WTC11 (cell line): ENCODE measurements at regions not wholly inside any gene's neighbourhood (a gene's known extent, or its start where the extent isn't known, plus 50 kb on each side); places are given as distances from the start of the nearest gene placed in this dataset.

Experiments used
- ATAC-seq: fragments of 200-7000 bp; cut with Tn5 transposase; 2 replicates; pipeline ENCODE4 v1.10.0; 2021; ENCODE audit warnings: mild to moderate bottlenecking, moderate library complexity
- CTCF ChIA-PET: fragments of 300-600 bp; sonication (Branson Sonifier 250); formaldehyde crosslinking; loops from one replicate; lab custom pipeline; 2021; ENCODE audit warnings: antibody characterized with exemption; lab: Charles Lee
- POLR2A ChIA-PET: fragments of 350-600 bp; sonication (Branson Sonifier 250); formaldehyde crosslinking; loops from one replicate; lab custom pipeline; 2021; ENCODE audit warnings: antibody characterized with exemption; lab: Charles Lee
- DNase-seq: peaks from one replicate; pipeline ENCODE4 v3.0.0; 2021; ENCODE audit warnings: low spot score
- H3K27ac Mint-ChIP-seq: 2 replicates; pipeline ENCODE4 v1.8.0; 2021; ENCODE audit warnings: mixed read lengths
- H3K27me3 Mint-ChIP-seq: 2 replicates; pipeline ENCODE4 v1.8.0; 2021; ENCODE audit warnings: low read depth, mild to moderate bottlenecking, moderate library complexity, mixed read lengths
- H3K36me3 Mint-ChIP-seq: 2 replicates; pipeline ENCODE4 v1.8.0; 2021; ENCODE audit warnings: mixed read lengths
- H3K4me1 Mint-ChIP-seq: 2 replicates; pipeline ENCODE4 v1.8.0; 2022; ENCODE audit warnings: mixed read lengths
- H3K4me3 Mint-ChIP-seq: 2 replicates; pipeline ENCODE4 v1.8.0; 2021; ENCODE audit warnings: mild to moderate bottlenecking, moderate library complexity, mixed read lengths
- H3K9me3 Mint-ChIP-seq: 2 replicates; pipeline ENCODE4 v1.8.0; 2021; ENCODE audit warnings: mixed read lengths
- ARID4B ChIP-seq: sonication (generic); formaldehyde crosslinking; IDR thresholded peaks from 2 replicates; pipeline ENCODE4 v1.8.0; 2023; ENCODE audit warnings: missing genetic modification reagents, mild to moderate bottlenecking, borderline replicate concordance
- CBFB ChIP-seq: sonication (generic); formaldehyde crosslinking; IDR thresholded peaks from 2 replicates; pipeline ENCODE4 v1.8.1; 2022; ENCODE audit warnings: mild to moderate bottlenecking, low read depth, missing genetic modification reagents
- ERG ChIP-seq: fragments of 250-450 bp; sonication (Bioruptor Pico); IDR thresholded peaks from 2 replicates; pipeline ENCODE4 v1.8.0; 2021; ENCODE audit warnings: mild to moderate bottlenecking
- FOXK1 ChIP-seq: sonication (generic); formaldehyde crosslinking; IDR thresholded peaks from 2 replicates; pipeline ENCODE4 v1.8.0; 2022; ENCODE audit warnings: mild to moderate bottlenecking, moderate library complexity, missing genetic modification reagents
- JAZF1 ChIP-seq: fragments of 250-450 bp; sonication (Bioruptor Pico); IDR thresholded peaks from 2 replicates; pipeline ENCODE4 v1.9.0; 2021; ENCODE audit warnings: moderate library complexity, mild to moderate bottlenecking, inconsistent platforms
- KAT7 ChIP-seq: sonication (generic); formaldehyde crosslinking; IDR thresholded peaks from 2 replicates; pipeline ENCODE4 v1.8.1; 2023; ENCODE audit warnings: missing genetic modification reagents, mild to moderate bottlenecking, borderline replicate concordance
- MYBL2 ChIP-seq: sonication (generic); formaldehyde crosslinking; IDR thresholded peaks from 2 replicates; pipeline ENCODE4 v1.8.1; 2023; ENCODE audit warnings: mild to moderate bottlenecking, moderate library complexity, missing genetic modification reagents
- NR3C1 ChIP-seq: sonication (generic); formaldehyde crosslinking; conservative IDR thresholded peaks from 2 replicates; pipeline ENCODE4 v1.8.1; 2023; ENCODE audit warnings: low read depth, mild to moderate bottlenecking, missing genetic modification reagents
- SMAD3 ChIP-seq: sonication (generic); formaldehyde crosslinking; IDR thresholded peaks from 2 replicates; pipeline ENCODE4 v1.8.0; 2022; ENCODE audit warnings: missing genetic modification reagents, mild to moderate bottlenecking, borderline replicate concordance
- TCF7 ChIP-seq: sonication (generic); formaldehyde crosslinking; IDR thresholded peaks from 2 replicates; pipeline ENCODE4 v1.8.0; 2022; ENCODE audit warnings: mild to moderate bottlenecking, low read depth, missing genetic modification reagents, moderate library complexity
- ZNF138 ChIP-seq: sonication (generic); formaldehyde crosslinking; conservative IDR thresholded peaks from 2 replicates; pipeline ENCODE4 v1.8.1; 2022; ENCODE audit warnings: mild to moderate bottlenecking, moderate library complexity, missing genetic modification reagents
- ZNF317 ChIP-seq: sonication (generic); formaldehyde crosslinking; IDR thresholded peaks from 2 replicates; pipeline ENCODE4 v1.8.1; 2023; ENCODE audit warnings: low read depth, mild to moderate bottlenecking, moderate library complexity, missing genetic modification reagents, borderline replicate concordance
- TF ChIP-seq, protein P1 (sequence below): fragments of 200-600 bp; IDR thresholded peaks from 2 replicates; pipeline ENCODE4 v1.8.0; 2022; ENCODE audit warnings: antibody characterized with exemption
- TF ChIP-seq, protein P2 (sequence below): sonication (generic); formaldehyde crosslinking; IDR thresholded peaks from 2 replicates; pipeline ENCODE4 v1.8.1; 2023; ENCODE audit warnings: mild to moderate bottlenecking, missing genetic modification reagents
- TF ChIP-seq, protein P3 (sequence below): fragments of 250-450 bp; sonication (Bioruptor Pico); conservative IDR thresholded peaks from 2 replicates; pipeline ENCODE4 v1.9.0; 2021; ENCODE audit warnings: mild to moderate bottlenecking
- TF ChIP-seq, protein P4 (sequence below): sonication (generic); formaldehyde crosslinking; IDR thresholded peaks from 2 replicates; pipeline ENCODE4 v1.8.0; 2023; ENCODE audit warnings: missing genetic modification reagents
- TF ChIP-seq, protein P5 (sequence below): sonication (generic); formaldehyde crosslinking; IDR thresholded peaks from 2 replicates; pipeline ENCODE4 v1.8.0; 2022; ENCODE audit warnings: mild to moderate bottlenecking, missing genetic modification reagents

DNA sequence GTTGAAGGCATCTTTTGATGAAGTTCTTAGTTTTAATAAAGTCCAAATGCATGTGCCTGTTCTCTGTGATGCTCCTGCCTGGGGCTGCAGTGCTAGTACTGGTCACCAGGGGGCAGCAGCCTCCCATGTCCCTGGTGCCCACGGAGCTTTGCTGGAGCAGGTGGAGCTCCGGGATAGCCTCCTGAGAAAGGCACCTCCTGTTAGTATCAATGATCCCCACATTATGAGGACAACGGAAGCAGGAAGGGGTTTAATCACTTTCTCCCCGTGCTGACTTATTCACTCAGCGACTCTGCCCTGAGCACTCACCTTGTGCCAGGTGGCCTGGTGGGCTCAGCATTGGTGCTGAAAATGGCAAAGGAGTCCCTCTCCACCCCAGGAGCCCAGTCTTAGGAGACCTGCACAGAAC lies 123.0 kb upstream of the PZP start:
- Mint-ChIP-seq H3K4me3 (no peak overlapping the region), H3K9me3 (peaks cover 3% of the 10 kb centered on the region), H3K27ac (peak overlapping the region; percentile 81), H3K4me1 (peaks cover 3% of the 10 kb centered on the region), H3K27me3 (no peaks in the 10 kb centered on the region; the same call in 1 of the 2 replicates), H3K36me3 (peaks cover 14% of the 10 kb centered on the region)
- DNase-seq (peak; percentile 83), ATAC-seq (peak; percentile 92)
- ChIA-PET POLR2A (no interaction called here), CTCF (interaction anchor here (0.5 to 3.6 kb wide), 31 partner anchors 9 to 441 kb away, joined by 3 to 35 read pairs (median 5); partner anchors contain the start of gene M6PR)
- TF ChIP-seq, protein P1, sequence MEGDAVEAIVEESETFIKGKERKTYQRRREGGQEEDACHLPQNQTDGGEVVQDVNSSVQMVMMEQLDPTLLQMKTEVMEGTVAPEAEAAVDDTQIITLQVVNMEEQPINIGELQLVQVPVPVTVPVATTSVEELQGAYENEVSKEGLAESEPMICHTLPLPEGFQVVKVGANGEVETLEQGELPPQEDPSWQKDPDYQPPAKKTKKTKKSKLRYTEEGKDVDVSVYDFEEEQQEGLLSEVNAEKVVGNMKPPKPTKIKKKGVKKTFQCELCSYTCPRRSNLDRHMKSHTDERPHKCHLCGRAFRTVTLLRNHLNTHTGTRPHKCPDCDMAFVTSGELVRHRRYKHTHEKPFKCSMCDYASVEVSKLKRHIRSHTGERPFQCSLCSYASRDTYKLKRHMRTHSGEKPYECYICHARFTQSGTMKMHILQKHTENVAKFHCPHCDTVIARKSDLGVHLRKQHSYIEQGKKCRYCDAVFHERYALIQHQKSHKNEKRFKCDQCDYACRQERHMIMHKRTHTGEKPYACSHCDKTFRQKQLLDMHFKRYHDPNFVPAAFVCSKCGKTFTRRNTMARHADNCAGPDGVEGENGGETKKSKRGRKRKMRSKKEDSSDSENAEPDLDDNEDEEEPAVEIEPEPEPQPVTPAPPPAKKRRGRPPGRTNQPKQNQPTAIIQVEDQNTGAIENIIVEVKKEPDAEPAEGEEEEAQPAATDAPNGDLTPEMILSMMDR = peak; percentile 99
- TF ChIP-seq, protein P2, sequence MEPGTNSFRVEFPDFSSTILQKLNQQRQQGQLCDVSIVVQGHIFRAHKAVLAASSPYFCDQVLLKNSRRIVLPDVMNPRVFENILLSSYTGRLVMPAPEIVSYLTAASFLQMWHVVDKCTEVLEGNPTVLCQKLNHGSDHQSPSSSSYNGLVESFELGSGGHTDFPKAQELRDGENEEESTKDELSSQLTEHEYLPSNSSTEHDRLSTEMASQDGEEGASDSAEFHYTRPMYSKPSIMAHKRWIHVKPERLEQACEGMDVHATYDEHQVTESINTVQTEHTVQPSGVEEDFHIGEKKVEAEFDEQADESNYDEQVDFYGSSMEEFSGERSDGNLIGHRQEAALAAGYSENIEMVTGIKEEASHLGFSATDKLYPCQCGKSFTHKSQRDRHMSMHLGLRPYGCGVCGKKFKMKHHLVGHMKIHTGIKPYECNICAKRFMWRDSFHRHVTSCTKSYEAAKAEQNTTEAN (CRISPR knock-in tag) = no peak

DNA sequence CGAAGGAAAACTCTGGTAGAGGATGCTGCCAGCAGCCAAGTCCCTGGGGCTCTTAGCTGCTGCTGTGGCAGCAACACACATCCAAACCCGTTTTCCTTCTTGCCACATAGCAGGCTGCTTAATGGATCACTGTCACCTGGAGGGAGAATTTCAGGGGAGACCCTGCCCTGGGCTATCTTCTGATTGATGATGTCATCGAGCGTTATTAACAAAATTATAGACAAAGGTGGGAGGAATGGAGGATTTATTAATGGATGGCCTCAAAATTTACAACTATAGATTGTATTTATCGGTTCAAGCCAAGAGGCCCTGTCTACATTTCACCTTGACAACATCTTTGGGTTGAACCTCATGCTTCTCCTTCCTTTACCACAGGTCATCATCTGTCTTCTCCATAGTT lies 120.8 kb upstream of the PZP start:
- peaks cover 3% of the 10 kb centered on the region for H3K4me1 Mint-ChIP-seq
- POLR2A ChIA-PET = interaction anchor here (0.5 kb wide), 1 partner anchor 23 kb away, joined by 3 read pairs; no protein-coding TSS in a partner anchor
- CTCF ChIA-PET = interaction anchor here (1.5 to 2.5 kb wide), 2 partner anchors 37 to 43 kb away, joined by 6 to 23 read pairs; no protein-coding TSS in a partner anchor
- peaks cover 2% of the 10 kb centered on the region; the same call in 1 of the 2 replicates for H3K36me3 Mint-ChIP-seq
- no peak for ATAC-seq
- no peaks in the 10 kb centered on the region; the same call in 1 of the 2 replicates for H3K27me3 Mint-ChIP-seq
- H3K4me3 Mint-ChIP-seq = no peak overlapping the region
- no peak overlapping the region for H3K27ac Mint-ChIP-seq
- DNase-seq = no peak
- TF ChIP-seq KAT7 (CRISPR knock-in tag) (no peak), ERG (CRISPR knock-in tag) (no peak), FOXK1 (CRISPR knock-in tag) (no peak), MYBL2 (CRISPR knock-in tag) (no peak), ZNF317 (CRISPR knock-in tag) (no peak), ZNF138 (CRISPR knock-in tag) (no peak), CBFB (CRISPR knock-in tag) (no peak), JAZF1 (CRISPR knock-in tag) (no peak), ARID4B (CRISPR knock-in tag) (no peak), NR3C1 (no peak), SMAD3 (CRISPR knock-in tag) (no peak), TCF7 (CRISPR knock-in tag) (no peak)
- TF ChIP-seq, protein P3, sequence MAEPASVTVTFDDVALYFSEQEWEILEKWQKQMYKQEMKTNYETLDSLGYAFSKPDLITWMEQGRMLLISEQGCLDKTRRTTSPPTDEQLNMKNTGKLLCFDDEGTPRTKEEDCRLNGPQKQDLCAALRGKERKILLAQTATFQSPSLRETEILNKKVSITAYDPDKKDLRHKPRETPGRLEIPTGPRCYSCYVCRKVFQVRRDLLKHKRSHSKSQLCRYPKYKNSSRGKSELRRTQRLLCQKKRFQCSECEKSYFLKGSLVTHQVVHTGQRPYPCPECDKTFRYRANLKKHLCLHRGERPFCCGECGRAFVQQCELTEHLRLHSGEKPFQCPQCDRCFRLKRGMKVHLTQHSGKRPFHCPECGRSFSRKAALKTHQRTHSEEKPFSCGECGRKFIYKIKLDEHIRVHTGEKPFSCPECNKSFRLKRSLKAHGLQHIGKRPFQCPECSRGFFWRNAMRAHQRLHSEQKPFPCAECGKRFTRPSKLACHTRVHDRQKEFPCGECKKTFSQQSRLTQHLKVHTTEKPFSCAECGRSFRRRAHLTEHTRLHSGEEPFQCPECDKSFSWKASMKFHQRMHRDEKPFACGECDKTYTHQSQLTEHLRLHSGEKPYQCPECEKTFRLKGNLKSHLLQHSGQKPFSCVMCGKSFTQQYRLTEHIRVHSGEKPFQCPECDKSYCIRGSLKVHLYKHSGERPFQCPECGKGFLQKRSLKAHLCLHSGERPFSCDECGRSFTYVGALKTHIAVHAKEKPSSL (CRISPR knock-in tag) = no peak
- TF ChIP-seq, protein P4, sequence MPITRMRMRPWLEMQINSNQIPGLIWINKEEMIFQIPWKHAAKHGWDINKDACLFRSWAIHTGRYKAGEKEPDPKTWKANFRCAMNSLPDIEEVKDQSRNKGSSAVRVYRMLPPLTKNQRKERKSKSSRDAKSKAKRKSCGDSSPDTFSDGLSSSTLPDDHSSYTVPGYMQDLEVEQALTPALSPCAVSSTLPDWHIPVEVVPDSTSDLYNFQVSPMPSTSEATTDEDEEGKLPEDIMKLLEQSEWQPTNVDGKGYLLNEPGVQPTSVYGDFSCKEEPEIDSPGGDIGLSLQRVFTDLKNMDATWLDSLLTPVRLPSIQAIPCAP (CRISPR knock-in tag) = no peak
- TF ChIP-seq, protein P5, sequence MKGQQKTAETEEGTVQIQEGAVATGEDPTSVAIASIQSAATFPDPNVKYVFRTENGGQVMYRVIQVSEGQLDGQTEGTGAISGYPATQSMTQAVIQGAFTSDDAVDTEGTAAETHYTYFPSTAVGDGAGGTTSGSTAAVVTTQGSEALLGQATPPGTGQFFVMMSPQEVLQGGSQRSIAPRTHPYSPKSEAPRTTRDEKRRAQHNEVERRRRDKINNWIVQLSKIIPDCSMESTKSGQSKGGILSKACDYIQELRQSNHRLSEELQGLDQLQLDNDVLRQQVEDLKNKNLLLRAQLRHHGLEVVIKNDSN = no peak
- H3K9me3 Mint-ChIP-seq = no peaks in the 10 kb centered on the region
